Uterus (tissue), 3 donors: ENCODE measurements at regions not wholly inside any gene's neighbourhood (a gene's known extent, or its start where the extent isn't known, plus 50 kb on each side); places are given as distances from the start of the nearest gene placed in this dataset.
A peak's percentile ranks its signal among the peaks of the same experiment; 100 is the strongest.

Source experiments
- DNase-seq, 2 donors: peaks; one replicate each; pipeline ENCODE4 v3.0.0-alpha.2; 2019 to 2020
- H3K27ac ChIP-seq, 2 donors: fragments of 200-600 bp; sonication (generic); 1 replicate in 1 of 2; 2 replicates in 1 of 2; pipeline ENCODE4 v1.5.1; 2016 to 2018
- H3K27me3 ChIP-seq, 2 donors: fragments of 200-600 bp; sonication (generic); one replicate each; pipeline ENCODE4 v1.5.1; 2018 to 2019; ENCODE audit warnings: control low read depth in 1 of 2
- H3K36me3 ChIP-seq, 2 donors: fragments of 200-600 bp; sonication (generic); one replicate each; pipeline ENCODE4 v1.5.1; 2019; ENCODE audit warnings: control low read depth in 1 of 2
- H3K4me1 ChIP-seq, 2 donors: fragments of 200-600 bp; sonication (generic); one replicate each; pipeline ENCODE4 v1.5.1; 2018 to 2019; ENCODE audit warnings: control low read depth in 1 of 2
- H3K4me3 ChIP-seq, 2 donors: fragments of 200-600 bp; sonication (generic); 1 replicate in 1 of 2; 2 replicates in 1 of 2; pipeline ENCODE4 v1.5.1; 2018 to 2019; ENCODE audit warnings: mild to moderate bottlenecking in 1 of 2
- H3K9me3 ChIP-seq, 2 donors: fragments of 200-600 bp; sonication (generic); one replicate each; pipeline ENCODE4 v1.5.1; 2019; ENCODE audit warnings: control low read depth in 1 of 2
- CTCF ChIP-seq, 4 experiments: fragments of 200-600 bp in 2 of 4; fragments of 450-650 bp in 2 of 4; sonication (generic) in 2 of 4; IDR thresholded peaks; one replicate each; pipeline ENCODE4 v1.5.1; 2016 to 2019; ENCODE audit warnings: antibody characterized with exemption in 4 of 4, mild to moderate bottlenecking in 2 of 4, moderate library complexity in 1 of 4
- POLR2A ChIP-seq, 2 donors: fragments of 450-650 bp; IDR thresholded peaks; one replicate each; pipeline ENCODE4 v1.6.1; 2016; ENCODE audit warnings: antibody characterized with exemption in 2 of 2, mild to moderate bottlenecking in 1 of 2, moderate library complexity in 1 of 2
- intact Hi-C: fragments of 100-400 bp; cut with DNase I; formaldehyde crosslinking; loops from one replicate; pipeline ENCODE4 v1.15.1; 2023; ENCODE audit warnings: low total_unique reads
- donor health status: DM: yes; HTN: yes; CAD: no.

GRCh38 chr7:121513105-121513504, 117.0 kb upstream of the FAM3C start:
- DNase-seq = no peak
- no peak overlapping the region for H3K4me3 ChIP-seq
- intact Hi-C loops = no loop called here
- no peaks in the 10 kb centered on the region for H3K36me3 ChIP-seq
- H3K9me3 ChIP-seq = no peaks in the 10 kb centered on the region
- TF ChIP-seq CTCF (IDR thresholded peaks at IDR 0.05) = no peak
- TF ChIP-seq POLR2A (IDR thresholded peaks at IDR 0.05) = no peak
- H3K27me3 ChIP-seq = no peaks in the 10 kb centered on the region
- peaks cover 0 to 3% of the 10 kb centered on the region in 2 donors for H3K4me1 ChIP-seq
- H3K27ac ChIP-seq = no peak overlapping the region

- Histone ChIP-seq H3K27me3 (no peaks in the 10 kb centered on the region), H3K4me1 (no peaks in the 10 kb centered on the region), H3K36me3 (no peaks in the 10 kb centered on the region), H3K4me3 (no peak overlapping the region), H3K27ac (no peak overlapping the region), H3K9me3 (peaks cover 0 to 2% of the 10 kb centered on the region in 2 donors)
- intact Hi-C loops = no loop called here
- no peak for DNase-seq
- no peak for TF ChIP-seq CTCF (IDR thresholded peaks at IDR 0.05)
- TF ChIP-seq POLR2A (IDR thresholded peaks at IDR 0.05) = no peak
Measured at GRCh38 chr7:121510858-121511482, 114.9 kb upstream of the FAM3C start.

GRCh38 chr7:121510302-121510701, 114.2 kb upstream of the FAM3C start:
- Histone ChIP-seq H3K9me3 (peaks cover 0 to 7% of the 10 kb centered on the region in 2 donors), H3K4me1 (no peaks in the 10 kb centered on the region), H3K27ac (no peak overlapping the region), H3K36me3 (no peaks in the 10 kb centered on the region), H3K4me3 (no peak overlapping the region), H3K27me3 (no peaks in the 10 kb centered on the region)
- TF ChIP-seq CTCF (IDR thresholded peaks at IDR 0.05) = no peak
- TF ChIP-seq POLR2A (IDR thresholded peaks at IDR 0.05) = no peak
- DNase-seq = no peak
- intact Hi-C loops = no loop called here

GRCh38 chr7:121505540-121506182, 109.6 kb upstream of the FAM3C start:
- Histone ChIP-seq H3K4me3 (no peak overlapping the region), H3K27me3 (no peaks in the 10 kb centered on the region), H3K27ac (peak overlapping the region in 1 of 2 donors; percentile 67), H3K36me3 (no peaks in the 10 kb centered on the region), H3K4me1 (no peaks in the 10 kb centered on the region), H3K9me3 (peaks cover 0 to 7% of the 10 kb centered on the region in 2 donors)
- no peak for TF ChIP-seq POLR2A (IDR thresholded peaks at IDR 0.05)
- no peak for TF ChIP-seq CTCF (IDR thresholded peaks at IDR 0.05)
- no peak for DNase-seq
- intact Hi-C loops = no loop called here

GRCh38 chr7:121505021-121505420, 108.9 kb upstream of the FAM3C start:
- intact Hi-C loops = no loop called here
- DNase-seq = no peak
- no peak overlapping the region for H3K4me3 ChIP-seq
- H3K4me1 ChIP-seq = no peaks in the 10 kb centered on the region
- no peaks in the 10 kb centered on the region for H3K27me3 ChIP-seq
- peaks cover 0 to 7% of the 10 kb centered on the region in 2 donors for H3K9me3 ChIP-seq
- TF ChIP-seq POLR2A (IDR thresholded peaks at IDR 0.05) (no peak), CTCF (IDR thresholded peaks at IDR 0.05) (no peak)
- H3K36me3 ChIP-seq = no peaks in the 10 kb centered on the region
- H3K27ac ChIP-seq = peak overlapping the region; percentile 66 to 67
